IMR-90 (cell line): ENCODE measurements at regions not wholly inside any gene's neighbourhood (a gene's known extent, or its start where the extent isn't known, plus 50 kb on each side); places are given as distances from the start of the nearest gene placed in this dataset.

Source experiments
- ATAC-seq: fragments of 200-7000 bp; cut with Tn5 transposase; 2 replicates; pipeline ENCODE4 v1.9.1; 2020; ENCODE audit warnings: low read depth, mild to moderate bottlenecking, moderate library complexity
- BruUV-seq: library from RNA; stranded (reverse); fragments of 400-500 nt; replicated peaks from 2 replicates; lab custom pipeline; 2021; lab: Mats Ljungman, UMichigan
- CTCF ChIA-PET: fragments of 300-600 bp; formaldehyde crosslinking; extraction: SDS; loops from one replicate; lab custom pipeline; 2021; ENCODE audit warnings: antibody characterized with exemption; lab: Yijun Ruan, JAX
- POLR2A ChIA-PET: fragments of 300-600 bp; sonication (Branson Sonifier 250); formaldehyde crosslinking; loops from one replicate; lab custom pipeline; 2022; ENCODE audit warnings: antibody characterized with exemption; ENCODE audit not compliant: unreplicated experiment; lab: Charles Lee
- DNase-seq: peaks from one replicate; pipeline ENCODE4 v3.0.0; 2013
- H2AFZ ChIP-seq: replicated peaks from 2 replicates; pipeline ENCODE3; 2013; ENCODE audit warnings: low read length, mild to moderate bottlenecking; ENCODE audit not compliant: poor library complexity
- H2AK5ac ChIP-seq: 2 replicates; pipeline ENCODE4 v1.6.1; 2013; ENCODE audit warnings: low read depth, low read length, inconsistent platforms
- H2AK9ac ChIP-seq: replicated peaks from 2 replicates; pipeline ENCODE3; 2013; ENCODE audit warnings: mild to moderate bottlenecking, low read depth, low read length, moderate library complexity; ENCODE audit not compliant: poor library complexity
- H2BK120ac ChIP-seq: 2 replicates; pipeline ENCODE4 v1.6.1; 2013; ENCODE audit warnings: low read depth, low read length, inconsistent platforms
- H2BK15ac ChIP-seq: 3 replicates; pipeline ENCODE4 v1.6.1; 2013; ENCODE audit warnings: low read depth, low read length, inconsistent platforms
- H2BK20ac ChIP-seq: 2 replicates; pipeline ENCODE4 v1.6.1; 2013; ENCODE audit warnings: low read depth, mild to moderate bottlenecking, inconsistent platforms, low read length, moderate library complexity
- H2BK5ac ChIP-seq: 2 replicates; pipeline ENCODE4 v1.6.1; 2013; ENCODE audit warnings: mild to moderate bottlenecking, low read depth, low read length, inconsistent platforms; ENCODE audit not compliant: poor library complexity, severe bottlenecking
- H3K14ac ChIP-seq: replicated peaks from 2 replicates; pipeline ENCODE4 v1.6.1; 2013; ENCODE audit warnings: low read depth, low read length, inconsistent platforms
- H3K18ac ChIP-seq: 2 replicates; pipeline ENCODE4 v1.6.1; 2013; ENCODE audit warnings: low read depth, low read length, control low read depth
- H3K23ac ChIP-seq: 2 replicates; pipeline ENCODE4 v1.6.1; 2013; ENCODE audit warnings: low read depth, low read length, inconsistent platforms
- H3K27ac ChIP-seq: 2 replicates; pipeline ENCODE4 v1.5.1; 2013; ENCODE audit warnings: mild to moderate bottlenecking, control low read depth, low read length; ENCODE audit not compliant: insufficient read depth
- H3K27me3 ChIP-seq: 2 replicates; pipeline ENCODE4 v1.6.1; 2013; ENCODE audit warnings: low read length; ENCODE audit not compliant: control insufficient read depth, insufficient read depth
- H3K36me3 ChIP-seq: 2 replicates; pipeline ENCODE4 v1.6.1; 2013; ENCODE audit warnings: low read length, mixed read lengths; ENCODE audit not compliant: control insufficient read depth, insufficient read depth
- H3K4ac ChIP-seq: 2 replicates; pipeline ENCODE4 v1.6.1; 2013; ENCODE audit warnings: low read depth, low read length, inconsistent platforms
- H3K4me1 ChIP-seq: 2 replicates; pipeline ENCODE4 v1.6.1; 2013; ENCODE audit warnings: low read length, mixed read lengths; ENCODE audit not compliant: control insufficient read depth, insufficient read depth
- H3K4me2 ChIP-seq: 2 replicates; pipeline ENCODE4 v1.6.1; 2013; ENCODE audit warnings: low read depth, mild to moderate bottlenecking, control low read depth, low read length, moderate library complexity
- H3K4me3 ChIP-seq: 2 replicates; pipeline ENCODE4 v1.5.1; 2013; ENCODE audit warnings: low read depth, mild to moderate bottlenecking, control low read depth, low read length, moderate library complexity; ENCODE audit not compliant: insufficient read depth
- H3K56ac ChIP-seq: 2 replicates; pipeline ENCODE4 v1.6.1; 2013; ENCODE audit warnings: low read length, inconsistent platforms; ENCODE audit not compliant: insufficient read depth; ENCODE audit errors: extremely low read depth
- H3K79me1 ChIP-seq, 2 experiments: 2 replicates each; pipeline ENCODE4 v1.6.1; 2013; ENCODE audit warnings: low read length in 2 of 2, inconsistent platforms in 1 of 2, low read depth in 1 of 2
- H3K9ac ChIP-seq: 2 replicates; pipeline ENCODE4 v1.6.1; 2013; ENCODE audit warnings: low read depth, low read length, control low read depth
- H3K9me1 ChIP-seq: 2 replicates; pipeline ENCODE4 v1.6.1; 2013; ENCODE audit warnings: low read length, inconsistent platforms; ENCODE audit not compliant: insufficient read depth
- H3K9me3 ChIP-seq: 2 replicates; pipeline ENCODE4 v1.6.1; 2013; ENCODE audit warnings: low read length; ENCODE audit not compliant: control insufficient read depth, insufficient read depth
- H4K20me1 ChIP-seq: 2 replicates; pipeline ENCODE4 v1.6.1; 2013; ENCODE audit warnings: low read length, inconsistent platforms; ENCODE audit not compliant: insufficient read depth
- H4K5ac ChIP-seq: 2 replicates; pipeline ENCODE4 v1.6.1; 2013; ENCODE audit warnings: mild to moderate bottlenecking, low read depth, low read length, control low read depth
- H4K8ac ChIP-seq, 2 experiments: 2 replicates each; pipeline ENCODE4 v1.6.1; 2013; ENCODE audit warnings: low read depth in 2 of 2, low read length in 2 of 2, control low read depth in 1 of 2, inconsistent platforms in 1 of 2
- H4K91ac ChIP-seq: 2 replicates; pipeline ENCODE4 v1.6.1; 2013; ENCODE audit warnings: low read depth, low read length, inconsistent platforms; ENCODE audit not compliant: insufficient read depth
- CEBPB ChIP-seq: IDR thresholded peaks from 2 replicates; pipeline ENCODE4 v1.6.1; 2012; ENCODE audit warnings: low read depth, low read length, improper control_type of control experiment
- CHD1 ChIP-seq: IDR thresholded peaks from 2 replicates; pipeline ENCODE4 v1.6.1; 2012; ENCODE audit warnings: low read depth, low read length, improper control_type of control experiment
- NFE2L2 ChIP-seq: fragments of 150-350 bp; IDR thresholded peaks from 2 replicates; pipeline ENCODE4 v1.6.1; 2016; ENCODE audit warnings: low read depth, mild to moderate bottlenecking, low read length
- RAD21 ChIP-seq: IDR thresholded peaks from 2 replicates; pipeline ENCODE4 v1.6.1; 2012; ENCODE audit warnings: low read length, improper control_type of control experiment
- RFX5 ChIP-seq: IDR thresholded peaks from 2 replicates; pipeline ENCODE4 v1.8.0; 2012; ENCODE audit warnings: low read depth, mild to moderate bottlenecking, low read length, moderate library complexity
- WGBS, 2 experiments: methylation state at CpG; one replicate each; pipeline versions ENCODE4 v1.1.5 to v1.1.7; 2013; ENCODE audit warnings: missing lambda C conversion rate in 2 of 2; ENCODE audit not compliant: insufficient read length in 1 of 2; ENCODE audit errors: extremely low coverage in 2 of 2; 5-methylcytosine and 5-hydroxymethylcytosine counted together
- dilution Hi-C: fragments of 300-500 bp; cut with HindIII; formaldehyde crosslinking; loops from one replicate; pipeline ENCODE4 v1.14.3; 2018; ENCODE audit warnings: low sequenced_read_pairs; ENCODE audit not compliant: unreplicated experiment
- in situ Hi-C: fragments of 300-500 bp; cut with MboI; formaldehyde crosslinking; loops from 3 replicates; pipeline ENCODE4 v1.14.3; 2019; ENCODE audit warnings: low sequenced_read_pairs, inconsistent platforms, mixed read lengths
- intact Hi-C: fragments of 100-400 bp; cut with micrococcal nuclease; formaldehyde crosslinking; loops from 2 replicates; pipeline ENCODE4 v1.10.0; 2022

GRCh38 chr11:15668718-15669117 is 554.0 kb downstream of the INSC start:
- TF ChIP-seq CEBPB (no peak), NFE2L2 (no peak), RFX5 (no peak), CHD1 (no peak), RAD21 (no peak)
- BruUV-seq, result no TSS peak
- H2AK5ac ChIP-seq, result no peak overlapping the region
- H3K27ac ChIP-seq, result no peak overlapping the region
- ChIA-PET POLR2A (no interaction called here), CTCF (no interaction called here)
- H4K8ac ChIP-seq, result no peak overlapping the region
- no peak overlapping the region for H4K5ac ChIP-seq
- H2BK5ac ChIP-seq, result no peak overlapping the region
- H3K4me2 ChIP-seq, result no peak overlapping the region
- peak overlapping the region; percentile 14; the same call in 1 of the 2 replicates for H2BK120ac ChIP-seq
- no peaks in the 10 kb centered on the region for H3K79me1 ChIP-seq
- H2BK20ac ChIP-seq, result no peak overlapping the region
- H3K4me1 ChIP-seq, result peaks cover 5% of the 10 kb centered on the region
- DNase-seq (no peak), ATAC-seq (no peak)
- dilution Hi-C loops (no loop called here), in situ Hi-C loops (no loop called here), intact Hi-C loops (loop anchor here (5.0 kb wide), 1 partner anchor 44 kb away; no protein-coding TSS in a partner anchor)
- no peaks in the 10 kb centered on the region for H4K20me1 ChIP-seq
- no peak overlapping the region for H3K23ac ChIP-seq
- no peak overlapping the region for H2BK15ac ChIP-seq
- H3K9ac ChIP-seq, result no peak overlapping the region
- H3K56ac ChIP-seq, result no peak overlapping the region
- H3K4me3 ChIP-seq, result no peak overlapping the region
- no peak overlapping the region for H3K14ac ChIP-seq
- H2AK9ac ChIP-seq, result no peak overlapping the region
- 0 out of 2 replicates have a peak, but pooled peaks cover 3% of the 10 kb centered on the region for H3K9me3 ChIP-seq
- H3K27me3 ChIP-seq, result no peaks in the 10 kb centered on the region
- no CpG with 5 or more reads among the region's 3 CpGs for WGBS, 2 experiments
- no peaks in the 10 kb centered on the region for H3K36me3 ChIP-seq
- H2AFZ ChIP-seq, result no peak overlapping the region
- H3K18ac ChIP-seq, result no peak overlapping the region
- no peak overlapping the region for H3K4ac ChIP-seq
- H3K9me1 ChIP-seq, result peaks cover 8% of the 10 kb centered on the region
- no peak overlapping the region for H4K91ac ChIP-seq
